Fibroblast of skin of left biceps (primary cell): ENCODE measurements at regions not wholly inside any gene's neighbourhood (a gene's known extent, or its start where the extent isn't known, plus 50 kb on each side); places are given as distances from the start of the nearest gene placed in this dataset.
"Not testable (repeated sequence)": the region's sequence is repeated elsewhere in the genome, so short reads cannot be mapped to it uniquely, and the experiment has no call there.

Experiments
- DNase-seq, 2 experiments: peaks; one replicate each; pipeline ENCODE4 v3.0.0-alpha.2; 2013; ENCODE audit warnings: low read depth in 2 of 2

DNA sequence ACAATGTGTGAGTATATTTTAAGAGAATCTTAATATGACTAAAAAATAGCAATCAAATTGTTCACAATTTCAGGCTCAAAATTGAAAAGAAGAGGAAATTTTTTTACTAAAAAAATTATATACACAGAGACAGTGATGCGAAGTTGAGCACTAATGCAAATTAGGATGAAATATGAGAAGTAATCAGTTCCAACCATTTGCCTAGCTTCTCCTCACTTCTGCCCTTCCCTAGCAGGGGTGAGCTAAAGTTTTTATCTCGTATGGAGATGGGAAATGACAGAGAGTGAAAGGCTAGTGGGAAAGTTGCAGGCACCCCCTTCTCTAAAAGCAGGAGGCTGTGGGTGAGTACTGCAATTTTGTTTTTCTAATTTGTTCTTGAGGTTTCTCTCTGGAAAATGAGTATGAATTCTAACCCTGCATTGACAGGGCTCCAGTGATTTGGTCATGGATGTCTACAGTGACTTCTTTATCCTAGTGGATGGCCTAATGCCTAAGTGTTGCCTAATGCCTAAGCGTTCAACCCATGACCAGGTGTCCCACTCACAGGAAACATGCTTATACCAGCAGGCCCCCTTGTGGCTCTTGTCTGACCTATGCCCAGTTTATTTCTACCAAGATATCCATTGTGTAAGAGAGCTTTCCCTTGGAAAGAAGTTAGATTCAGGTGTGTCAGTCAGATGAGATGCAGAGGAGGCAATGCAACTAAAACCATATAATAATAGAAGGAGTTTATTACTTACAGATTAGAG is 78.0 kb upstream of the HNMT start:
- DNase-seq = no peak

DNA sequence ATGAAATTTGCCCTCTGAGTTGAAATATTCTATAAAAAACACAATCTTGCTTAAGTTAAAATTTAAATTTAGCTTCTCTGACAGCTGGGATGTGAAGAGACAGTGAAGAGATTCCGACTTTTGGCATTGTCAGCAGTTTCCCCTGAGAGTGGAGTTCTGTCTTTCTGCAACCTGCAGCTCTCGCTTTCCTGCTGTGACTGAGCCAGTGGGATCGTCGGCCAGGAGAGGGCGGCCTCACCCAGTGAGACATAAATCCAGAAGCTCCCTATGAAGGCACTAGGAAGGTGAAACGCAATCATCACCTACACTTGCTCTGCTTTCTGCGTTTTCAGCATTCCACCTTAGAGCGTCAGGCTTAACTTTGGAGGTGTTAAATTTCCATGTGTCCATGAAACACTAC is 75.4 kb upstream of the HNMT start:
- DNase-seq = no peak

DNA sequence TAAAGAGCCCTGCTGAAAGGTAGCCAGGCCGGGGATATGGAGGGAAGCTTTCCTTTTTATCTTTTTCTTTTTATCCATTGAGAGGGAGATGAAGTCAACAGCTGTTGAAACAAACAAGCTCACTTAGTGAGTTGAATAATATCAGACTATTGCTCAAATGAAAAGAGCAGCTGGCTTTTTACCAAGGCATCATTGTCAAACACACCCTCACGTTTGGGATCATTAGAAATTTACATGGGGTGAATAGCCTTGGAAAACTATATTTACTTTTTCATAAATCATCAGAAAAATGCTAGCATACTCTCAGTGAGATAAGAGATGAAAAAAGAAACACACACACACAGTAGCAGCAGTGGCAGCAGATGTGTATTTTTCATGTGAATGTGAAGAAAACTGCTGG is 71.5 kb upstream of the HNMT start:
- no peak for DNase-seq

DNA sequence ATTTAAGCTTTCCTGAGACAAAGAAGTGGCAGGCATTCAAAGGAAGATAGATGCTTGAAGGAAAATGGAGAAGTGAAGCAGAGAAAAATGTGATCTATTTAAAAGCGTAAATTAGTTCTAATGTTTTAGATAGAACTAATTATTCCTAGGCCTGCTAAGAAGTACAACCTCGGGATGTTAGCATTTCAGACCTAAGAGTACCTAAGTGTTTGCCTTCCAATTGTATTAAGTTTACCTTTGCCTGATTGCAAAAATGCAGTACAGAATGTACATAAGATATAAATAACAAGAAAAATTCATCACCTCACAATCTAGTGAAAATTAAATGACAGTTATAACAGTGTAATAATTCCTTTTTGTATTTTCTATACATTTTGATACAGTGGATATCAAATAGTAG is 71.1 kb upstream of the HNMT start:
- no peak for DNase-seq

DNA sequence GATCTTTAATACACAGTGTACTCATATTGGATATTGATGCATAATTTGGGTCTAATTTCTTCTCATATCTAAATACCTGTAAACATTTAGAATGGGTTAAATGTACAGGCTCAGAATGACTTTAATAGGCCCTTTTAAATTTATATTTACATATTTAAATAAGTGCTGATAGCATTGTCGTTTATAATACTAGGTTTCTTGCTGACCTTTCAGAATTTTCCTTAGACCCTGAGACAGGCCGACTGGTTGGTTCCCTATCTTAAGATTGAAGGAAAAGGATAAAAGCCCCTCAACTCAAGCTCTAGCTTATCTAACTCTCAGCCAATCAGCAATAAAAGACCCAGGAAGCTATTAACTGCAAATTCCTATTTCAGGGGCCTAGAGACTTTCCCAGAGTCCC is 67.8 kb upstream of the HNMT start:
- no peak for DNase-seq

DNA sequence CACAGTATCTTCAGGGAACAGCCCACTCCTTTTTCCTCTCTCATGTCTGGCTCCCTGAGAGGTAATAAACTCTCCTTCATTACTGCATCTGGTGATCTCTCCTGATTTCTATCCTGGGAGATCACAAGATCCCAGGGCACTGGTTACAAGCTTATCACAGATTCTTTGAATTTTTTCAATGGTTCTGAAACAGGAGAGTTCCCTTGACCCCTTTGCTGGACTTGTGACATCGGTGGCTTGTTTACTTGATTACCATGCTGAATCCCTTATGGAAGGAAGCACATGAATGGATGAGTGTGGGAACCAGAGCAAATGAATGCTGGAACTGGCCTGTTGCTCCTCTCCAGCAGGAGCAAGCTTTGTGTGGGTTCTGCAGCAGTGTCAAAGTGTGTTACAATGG is 67.2 kb upstream of the HNMT start:
- no peak for DNase-seq

DNA sequence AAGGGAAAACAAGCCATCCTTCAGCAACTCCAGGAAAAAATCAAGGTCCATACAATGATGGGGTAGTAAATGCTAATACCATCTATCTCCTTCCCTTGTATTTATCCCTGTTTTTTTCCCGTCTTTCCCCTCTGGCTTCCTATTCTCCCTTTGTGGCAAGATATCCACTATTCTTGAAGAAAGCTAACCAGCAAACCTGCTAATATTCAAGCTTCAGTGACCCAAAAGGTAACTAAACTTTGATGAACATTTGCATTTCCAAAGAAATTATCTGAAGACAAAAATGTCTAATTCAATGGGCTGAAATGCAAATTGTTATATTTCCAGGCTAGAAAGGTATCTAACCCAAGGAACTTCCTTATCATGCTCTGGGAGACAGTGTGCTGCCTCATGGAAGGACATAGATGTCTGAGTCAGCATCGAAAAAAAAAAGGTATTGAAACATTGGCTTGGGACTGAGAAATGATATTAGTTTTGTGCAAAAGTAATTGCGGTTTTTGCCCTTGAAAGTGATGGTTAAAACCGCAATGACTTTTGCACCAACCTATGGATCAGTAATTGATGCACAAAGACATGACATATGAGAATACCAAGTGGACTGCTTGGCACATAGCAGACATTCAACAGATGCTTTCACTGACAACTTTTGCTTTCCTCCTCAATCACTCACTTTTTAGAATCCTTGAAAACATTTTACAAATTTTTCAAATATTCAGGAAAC is 63.7 kb upstream of the HNMT start:
- no peak for DNase-seq

DNA sequence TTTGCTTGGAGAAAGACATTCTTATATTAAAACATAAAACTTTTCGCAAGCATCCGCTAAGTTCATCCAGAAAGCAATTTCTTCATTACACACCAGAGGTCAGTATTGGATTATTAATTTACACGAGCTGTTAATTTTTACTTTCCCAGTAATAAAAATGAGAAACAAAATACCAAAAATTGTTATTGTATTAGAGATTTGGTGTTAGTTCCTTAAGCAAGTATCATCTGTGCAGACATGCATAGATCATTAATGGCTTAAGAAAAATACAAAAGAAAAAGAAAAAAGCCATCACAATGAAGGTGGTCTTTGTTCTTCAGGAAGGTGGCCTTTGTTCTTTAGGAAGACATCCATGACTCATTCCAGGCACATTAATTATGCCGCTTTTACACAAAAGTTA is 53.6 kb upstream of the HNMT start:
- no peak for DNase-seq

DNA sequence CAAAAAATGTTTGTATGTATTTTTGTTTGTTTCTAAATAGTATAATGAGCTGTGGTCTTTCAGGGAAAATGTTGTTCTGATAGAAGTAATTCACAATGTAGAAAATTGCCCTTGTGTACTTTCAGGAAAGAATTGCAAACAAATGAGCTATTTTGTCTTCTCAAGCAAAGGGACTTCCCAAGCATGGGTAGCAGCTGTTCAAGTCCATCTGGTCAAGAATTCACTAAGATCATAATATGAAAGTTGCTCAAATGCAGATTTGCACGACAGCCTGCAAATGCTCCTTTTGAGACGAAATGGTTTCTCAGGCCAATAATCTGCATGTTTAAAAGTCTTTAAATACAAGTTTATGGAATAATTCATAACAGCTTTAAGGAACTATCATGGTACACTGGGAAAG is 51.9 kb upstream of the HNMT start:
- DNase-seq = no peak

DNA sequence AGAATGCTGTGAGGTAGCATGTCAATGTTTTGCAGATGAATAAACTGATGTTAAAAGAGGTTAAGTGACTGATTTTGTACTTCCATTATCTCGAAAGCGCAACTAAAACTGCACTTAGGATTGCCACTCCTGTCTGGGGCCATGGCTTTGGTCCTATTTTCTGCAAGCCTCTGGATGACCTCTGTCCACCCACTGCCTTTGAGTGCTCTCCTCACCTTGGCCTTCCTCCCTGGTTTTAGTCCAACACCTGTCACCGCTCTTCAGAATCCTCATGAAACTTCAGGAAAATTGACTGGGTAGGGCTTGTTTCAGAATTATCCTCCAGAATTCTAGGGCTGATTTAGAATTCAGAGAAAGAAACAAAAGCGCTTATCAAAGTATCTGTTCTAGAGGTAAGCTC is 51.1 kb upstream of the HNMT start:
- no peak for DNase-seq

DNA sequence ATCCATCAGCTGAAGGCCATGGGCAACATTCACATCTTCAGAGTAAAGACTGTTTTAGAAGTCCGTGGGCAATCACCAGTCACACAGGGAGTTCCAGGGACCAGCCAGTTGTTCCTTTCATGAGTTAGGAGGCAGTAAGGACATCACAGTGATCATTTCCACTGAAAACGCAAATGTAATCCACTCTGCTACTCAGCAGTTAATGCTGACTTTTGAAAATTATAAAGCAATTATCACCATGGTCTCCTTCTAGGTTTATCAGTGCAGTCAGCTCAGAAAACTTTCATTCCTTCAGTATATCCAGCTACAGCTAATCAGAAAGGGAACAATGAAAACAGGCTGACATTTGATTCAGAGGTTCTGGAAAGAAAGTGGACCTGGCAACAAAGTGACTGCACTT is 50.6 kb upstream of the HNMT start:
- DNase-seq = not testable (repeated sequence)
